H7 (cell line): ENCODE measurements at regions not wholly inside any gene's neighbourhood (a gene's known extent, or its start where the extent isn't known, plus 50 kb on each side); places are given as distances from the start of the nearest gene placed in this dataset.
A peak's percentile ranks its signal among the peaks of the same experiment; 100 is the strongest.
"Not testable (repeated sequence)": the region's sequence is repeated elsewhere in the genome, so short reads cannot be mapped to it uniquely, and the experiment has no call there.

ENCODE experiments used
- DNase-seq: peaks from one replicate; pipeline ENCODE4 v3.0.0; 2012
- H3K27me3 ChIP-seq: 2 replicates; pipeline ENCODE4 v1.6.0; 2011; ENCODE audit warnings: mild to moderate bottlenecking, low read length; ENCODE audit not compliant: control insufficient read depth, insufficient read depth
- H3K36me3 ChIP-seq: replicated peaks from 2 replicates; pipeline ENCODE4 v1.5.1; 2011; ENCODE audit warnings: low read length; ENCODE audit not compliant: control insufficient read depth, insufficient read depth
- H3K4me3 ChIP-seq: 2 replicates; pipeline ENCODE4 v1.5.1; 2011; ENCODE audit warnings: low read depth, mild to moderate bottlenecking, control low read depth, low read length, moderate library complexity; ENCODE audit not compliant: insufficient read depth

GRCh38 chr6:27800731-27801373, 111.3 kb downstream of the OR2B2 start:
- Histone ChIP-seq H3K36me3 (no peaks in the 10 kb centered on the region), H3K4me3 (no peak overlapping the region), H3K27me3 (no peaks in the 10 kb centered on the region)
- no peak for DNase-seq

GRCh38 chr6:27797960-27798359, 114.2 kb downstream of the OR2B2 start:
- H3K36me3 ChIP-seq = no peaks in the 10 kb centered on the region

GRCh38 chr6:27796736-27797481, 115.3 kb downstream of the OR2B2 start:
- H3K36me3 ChIP-seq, DNase-seq, H3K27me3 ChIP-seq, H3K4me3 ChIP-seq: not testable (repeated sequence)

More at GRCh38 chr6:27797960-27798359, 114.2 kb downstream of the OR2B2 start:
- no peak for DNase-seq
- Histone ChIP-seq H3K4me3 (no peak overlapping the region), H3K27me3 (no peaks in the 10 kb centered on the region)

- H3K4me3 ChIP-seq = no peak overlapping the region; the same call in 1 of the 2 replicates
These were observed 116.3 kb downstream of the OR2B2 start for GRCh38 chr6:27795697-27796494.

GRCh38 chr6:27791182-27791943, 120.8 kb downstream of the OR2B2 start:
- H3K27me3 ChIP-seq = no peaks in the 10 kb centered on the region; the same call in 1 of the 2 replicates
- peak; percentile 60 for DNase-seq
- H3K36me3 ChIP-seq = no peaks in the 10 kb centered on the region

More at GRCh38 chr6:27795697-27796494, 116.3 kb downstream of the OR2B2 start:
- Histone ChIP-seq H3K27me3 (no peaks in the 10 kb centered on the region), H3K36me3 (no peaks in the 10 kb centered on the region)
- peak; percentile 45 for DNase-seq

GRCh38 chr6:27788376-27788775, 123.8 kb downstream of the OR2B2 start:
- not testable (repeated sequence) for DNase-seq, H3K4me3 ChIP-seq, H3K27me3 ChIP-seq, H3K36me3 ChIP-seq

More at GRCh38 chr6:27791182-27791943, 120.8 kb downstream of the OR2B2 start:
- H3K4me3 ChIP-seq = peak overlapping the region; percentile 77

- Histone ChIP-seq H3K36me3 (no peaks in the 10 kb centered on the region), H3K4me3 (no peak overlapping the region), H3K27me3 (no peaks in the 10 kb centered on the region; the same call in 1 of the 2 replicates)
- DNase-seq = no peak
These were observed 126.1 kb downstream of the OR2B2 start for GRCh38 chr6:27786048-27786447.

- Histone ChIP-seq H3K27me3 (no peaks in the 10 kb centered on the region; the same call in 1 of the 2 replicates), H3K4me3 (no peak overlapping the region), H3K36me3 (no peaks in the 10 kb centered on the region)
These were observed 126.9 kb downstream of the OR2B2 start for GRCh38 chr6:27785294-27785693.

GRCh38 chr6:27782748-27783147, 129.4 kb downstream of the OR2B2 start:
- H3K4me3 ChIP-seq = no peak overlapping the region
- H3K36me3 ChIP-seq = no peaks in the 10 kb centered on the region
- no peaks in the 10 kb centered on the region; the same call in 1 of the 2 replicates for H3K27me3 ChIP-seq
- no peak for DNase-seq

More at GRCh38 chr6:27785294-27785693, 126.9 kb downstream of the OR2B2 start:
- no peak for DNase-seq

GRCh38 chr6:27778625-27779417, 133.4 kb downstream of the OR2B2 start:
- peaks cover 10% of the 10 kb centered on the region for H3K27me3 ChIP-seq
- no peaks in the 10 kb centered on the region for H3K36me3 ChIP-seq
- no peak for DNase-seq
- H3K4me3 ChIP-seq = no peak overlapping the region

- peak overlapping the region; percentile 36 for H3K4me3 ChIP-seq
- H3K27me3 ChIP-seq = peaks cover 19% of the 10 kb centered on the region
- H3K36me3 ChIP-seq = no peaks in the 10 kb centered on the region
- no peak for DNase-seq
These were observed 134.4 kb downstream of the OR2B2 start for GRCh38 chr6:27777614-27778355.

- Histone ChIP-seq H3K4me3 (peak overlapping the region; percentile 36), H3K36me3 (no peaks in the 10 kb centered on the region), H3K27me3 (peaks cover 23% of the 10 kb centered on the region)
- DNase-seq = no peak
These were observed 135.1 kb downstream of the OR2B2 start for GRCh38 chr6:27777126-27777525.

- DNase-seq = no peak
- Histone ChIP-seq H3K36me3 (no peaks in the 10 kb centered on the region), H3K27me3 (peaks cover 29% of the 10 kb centered on the region), H3K4me3 (no peak overlapping the region)
These were observed 135.7 kb downstream of the OR2B2 start for GRCh38 chr6:27776504-27776903.
